ENCODE measurements at regions not wholly inside any gene's neighbourhood (a gene's known extent, or its start where the extent isn't known, plus 50 kb on each side); places are given as distances from the start of the nearest gene placed in this dataset.

- TF ChIP-seq ZNF407 (IDR thresholded peaks at IDR 0.05; ENCODE audit: low read depth) (no peak), CHD1 (IDR thresholded peaks at IDR 0.05; ENCODE audit: low read length) (no peak), SMARCA4 (IDR thresholded peaks at IDR 0.05) (peak; percentile 33; the same call in 1 of the 2 replicates), MXD1 (CRISPR knock-in tag; IDR thresholded peaks at IDR 0.05; ENCODE audit: borderline replicate concordance, poor library complexity, severe bottlenecking) (no peak), TEAD1 (CRISPR knock-in tag; IDR thresholded peaks at IDR 0.05) (0 out of 4 replicates have a peak, but pooled peaks of 1 of the 2 experiments have one; percentile 15), ZNF121 (CRISPR knock-in tag; conservative IDR thresholded peaks at IDR 0.05) (no peak), ZFX (CRISPR knock-in tag; IDR thresholded peaks at IDR 0.05) (no peak), PATZ1 (CRISPR knock-in tag; IDR thresholded peaks at IDR 0.05; ENCODE audit: borderline replicate concordance) (no peak), ZNF695 (CRISPR knock-in tag; IDR thresholded peaks at IDR 0.05) (no peak), SLC30A9 (CRISPR knock-in tag; IDR thresholded peaks at IDR 0.05) (no peak)
- TF ChIP-seq, protein P1, sequence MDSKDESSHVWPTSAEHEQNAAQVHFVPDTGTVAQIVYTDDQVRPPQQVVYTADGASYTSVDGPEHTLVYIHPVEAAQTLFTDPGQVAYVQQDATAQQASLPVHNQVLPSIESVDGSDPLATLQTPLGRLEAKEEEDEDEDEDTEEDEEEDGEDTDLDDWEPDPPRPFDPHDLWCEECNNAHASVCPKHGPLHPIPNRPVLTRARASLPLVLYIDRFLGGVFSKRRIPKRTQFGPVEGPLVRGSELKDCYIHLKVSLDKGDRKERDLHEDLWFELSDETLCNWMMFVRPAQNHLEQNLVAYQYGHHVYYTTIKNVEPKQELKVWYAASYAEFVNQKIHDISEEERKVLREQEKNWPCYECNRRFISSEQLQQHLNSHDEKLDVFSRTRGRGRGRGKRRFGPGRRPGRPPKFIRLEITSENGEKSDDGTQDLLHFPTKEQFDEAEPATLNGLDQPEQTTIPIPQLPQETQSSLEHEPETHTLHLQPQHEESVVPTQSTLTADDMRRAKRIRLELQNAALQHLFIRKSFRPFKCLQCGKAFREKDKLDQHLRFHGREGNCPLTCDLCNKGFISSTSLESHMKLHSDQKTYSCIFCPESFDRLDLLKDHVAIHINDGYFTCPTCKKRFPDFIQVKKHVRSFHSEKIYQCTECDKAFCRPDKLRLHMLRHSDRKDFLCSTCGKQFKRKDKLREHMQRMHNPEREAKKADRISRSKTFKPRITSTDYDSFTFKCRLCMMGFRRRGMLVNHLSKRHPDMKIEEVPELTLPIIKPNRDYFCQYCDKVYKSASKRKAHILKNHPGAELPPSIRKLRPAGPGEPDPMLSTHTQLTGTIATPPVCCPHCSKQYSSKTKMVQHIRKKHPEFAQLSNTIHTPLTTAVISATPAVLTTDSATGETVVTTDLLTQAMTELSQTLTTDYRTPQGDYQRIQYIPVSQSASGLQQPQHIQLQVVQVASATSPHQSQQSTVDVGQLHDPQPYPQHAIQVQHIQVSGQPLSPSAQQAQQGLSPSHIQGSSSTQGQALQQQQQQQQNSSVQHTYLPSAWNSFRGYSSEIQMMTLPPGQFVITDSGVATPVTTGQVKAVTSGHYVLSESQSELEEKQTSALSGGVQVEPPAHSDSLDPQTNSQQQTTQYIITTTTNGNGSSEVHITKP (IDR thresholded peaks at IDR 0.05; ENCODE audit: partially characterized antibody) = no peak
- TF ChIP-seq, protein P2, sequence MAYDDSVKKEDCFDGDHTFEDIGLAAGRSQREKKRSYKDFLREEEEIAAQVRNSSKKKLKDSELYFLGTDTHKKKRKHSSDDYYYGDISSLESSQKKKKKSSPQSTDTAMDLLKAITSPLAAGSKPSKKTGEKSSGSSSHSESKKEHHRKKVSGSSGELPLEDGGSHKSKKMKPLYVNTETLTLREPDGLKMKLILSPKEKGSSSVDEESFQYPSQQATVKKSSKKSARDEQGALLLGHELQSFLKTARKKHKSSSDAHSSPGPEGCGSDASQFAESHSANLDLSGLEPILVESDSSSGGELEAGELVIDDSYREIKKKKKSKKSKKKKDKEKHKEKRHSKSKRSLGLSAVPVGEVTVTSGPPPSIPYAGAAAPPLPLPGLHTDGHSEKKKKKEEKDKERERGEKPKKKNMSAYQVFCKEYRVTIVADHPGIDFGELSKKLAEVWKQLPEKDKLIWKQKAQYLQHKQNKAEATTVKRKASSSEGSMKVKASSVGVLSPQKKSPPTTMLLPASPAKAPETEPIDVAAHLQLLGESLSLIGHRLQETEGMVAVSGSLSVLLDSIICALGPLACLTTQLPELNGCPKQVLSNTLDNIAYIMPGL (CRISPR knock-in tag; IDR thresholded peaks at IDR 0.05) = no peak
Observed at GRCh38 chr2:220107380-220107791, 480.0 kb downstream of the SLC4A3 start (continued).

Measured in K562 (cell line).